Glutamatergic neuron (in vitro differentiated cells): ENCODE measurements at regions not wholly inside any gene's neighbourhood (a gene's known extent, or its start where the extent isn't known, plus 50 kb on each side); places are given as distances from the start of the nearest gene placed in this dataset.

Source experiments
- DNase-seq: peaks from one replicate; pipeline ENCODE4 v3.0.0; 2022
- H3K27ac Mint-ChIP-seq: one replicate; pipeline ENCODE4 v1.8.0; 2020; ENCODE audit warnings: mild to moderate bottlenecking, mixed read lengths, inconsistent platforms; ENCODE audit not compliant: unreplicated experiment
- H3K27me3 Mint-ChIP-seq: one replicate; pipeline ENCODE4 v1.8.0; 2020; ENCODE audit warnings: mild to moderate bottlenecking, moderate library complexity, mixed read lengths, inconsistent platforms; ENCODE audit not compliant: unreplicated experiment
- H3K36me3 Mint-ChIP-seq: one replicate; pipeline ENCODE4 v1.8.0; 2020; ENCODE audit warnings: mild to moderate bottlenecking, mixed read lengths, inconsistent platforms; ENCODE audit not compliant: unreplicated experiment
- H3K4me1 Mint-ChIP-seq: one replicate; pipeline ENCODE4 v1.8.0; 2020; ENCODE audit warnings: mild to moderate bottlenecking, low read depth, mixed read lengths, inconsistent platforms; ENCODE audit not compliant: unreplicated experiment
- H3K4me3 Mint-ChIP-seq: one replicate; pipeline ENCODE4 v1.8.0; 2020; ENCODE audit warnings: mild to moderate bottlenecking, mixed read lengths, inconsistent platforms; ENCODE audit not compliant: unreplicated experiment
- H3K9me3 Mint-ChIP-seq: one replicate; pipeline ENCODE4 v1.8.0; 2020; ENCODE audit warnings: mild to moderate bottlenecking, moderate library complexity, mixed read lengths, inconsistent platforms; ENCODE audit not compliant: unreplicated experiment
- CTCF ChIP-seq: fragments of 200-600 bp; sonication (generic); IDR thresholded peaks from one replicate; pipeline ENCODE4 v1.5.0; 2021; ENCODE audit not compliant: partially characterized antibody, unreplicated experiment

GRCh38 chr9:84067821-84068220 lies 87.2 kb downstream of the RMI1 start:
- Mint-ChIP-seq H3K4me3 (no peak overlapping the region), H3K27me3 (no peaks in the 10 kb centered on the region), H3K4me1 (no peaks in the 10 kb centered on the region), H3K36me3 (no peaks in the 10 kb centered on the region), H3K9me3 (no peaks in the 10 kb centered on the region), H3K27ac (no peak overlapping the region)
- DNase-seq = no peak
- no peak for TF ChIP-seq CTCF

GRCh38 chr9:84068872-84069271 lies 88.3 kb downstream of the RMI1 start:
- H3K36me3 Mint-ChIP-seq = no peaks in the 10 kb centered on the region
- H3K4me1 Mint-ChIP-seq = no peaks in the 10 kb centered on the region
- no peaks in the 10 kb centered on the region for H3K9me3 Mint-ChIP-seq
- no peak overlapping the region for H3K27ac Mint-ChIP-seq
- TF ChIP-seq CTCF = no peak
- DNase-seq = no peak
- no peaks in the 10 kb centered on the region for H3K27me3 Mint-ChIP-seq
- H3K4me3 Mint-ChIP-seq = no peak overlapping the region

GRCh38 chr9:84070590-84070989 lies 90.0 kb downstream of the RMI1 start:
- H3K9me3 Mint-ChIP-seq = no peaks in the 10 kb centered on the region
- no peak overlapping the region for H3K27ac Mint-ChIP-seq
- H3K4me1 Mint-ChIP-seq = no peaks in the 10 kb centered on the region
- no peaks in the 10 kb centered on the region for H3K36me3 Mint-ChIP-seq
- TF ChIP-seq CTCF = no peak
- H3K4me3 Mint-ChIP-seq = no peak overlapping the region
- DNase-seq = no peak
- H3K27me3 Mint-ChIP-seq = no peaks in the 10 kb centered on the region

- no peaks in the 10 kb centered on the region for H3K27me3 Mint-ChIP-seq
- no peak for DNase-seq
- TF ChIP-seq CTCF = no peak
- no peak overlapping the region for H3K4me3 Mint-ChIP-seq
- H3K9me3 Mint-ChIP-seq = peaks cover under 1% of the 10 kb centered on the region
- no peaks in the 10 kb centered on the region for H3K4me1 Mint-ChIP-seq
- H3K36me3 Mint-ChIP-seq = no peaks in the 10 kb centered on the region
- no peak overlapping the region for H3K27ac Mint-ChIP-seq
Observed at GRCh38 chr9:84072621-84073180, 92.1 kb downstream of the RMI1 start.

- H3K27me3 Mint-ChIP-seq = no peaks in the 10 kb centered on the region
- no peak for TF ChIP-seq CTCF
- no peaks in the 10 kb centered on the region for H3K4me1 Mint-ChIP-seq
- no peak for DNase-seq
- H3K27ac Mint-ChIP-seq = no peak overlapping the region
- H3K4me3 Mint-ChIP-seq = no peak overlapping the region
- peaks cover 3% of the 10 kb centered on the region for H3K9me3 Mint-ChIP-seq
- H3K36me3 Mint-ChIP-seq = no peaks in the 10 kb centered on the region
Observed at GRCh38 chr9:84075004-84075403, 94.4 kb downstream of the RMI1 start.
